ENCODE measurements at regions not wholly inside any gene's neighbourhood (a gene's known extent, or its start where the extent isn't known, plus 50 kb on each side); places are given as distances from the start of the nearest gene placed in this dataset.
"Not testable (repeated sequence)": the region's sequence is repeated elsewhere in the genome, so short reads cannot be mapped to it uniquely, and the experiment has no call there.

DNA sequence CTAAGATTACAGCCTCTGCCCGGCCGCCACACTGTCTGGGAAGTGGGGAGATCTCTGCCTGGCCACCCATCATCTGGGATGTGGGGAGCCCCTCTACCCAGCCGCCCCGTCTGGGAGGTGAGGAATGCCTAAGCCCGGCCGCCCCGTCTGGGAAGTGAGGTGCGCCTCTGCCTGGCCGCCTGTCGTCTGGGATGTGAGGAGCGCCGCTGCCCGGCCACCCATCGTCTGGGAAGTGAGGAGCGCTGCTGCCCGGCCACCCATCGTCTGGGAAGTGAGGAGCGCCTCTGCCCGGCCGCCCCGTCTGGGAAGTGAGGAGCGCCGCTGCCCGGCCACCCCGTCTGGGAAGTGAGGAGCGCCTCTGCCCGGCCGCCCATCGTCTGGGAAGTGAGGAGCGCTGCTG, 135.9 kb upstream of the PROKR2 start:
- DNase-seq (ENCODE audit: low spot score) = not testable (repeated sequence)

DNA sequence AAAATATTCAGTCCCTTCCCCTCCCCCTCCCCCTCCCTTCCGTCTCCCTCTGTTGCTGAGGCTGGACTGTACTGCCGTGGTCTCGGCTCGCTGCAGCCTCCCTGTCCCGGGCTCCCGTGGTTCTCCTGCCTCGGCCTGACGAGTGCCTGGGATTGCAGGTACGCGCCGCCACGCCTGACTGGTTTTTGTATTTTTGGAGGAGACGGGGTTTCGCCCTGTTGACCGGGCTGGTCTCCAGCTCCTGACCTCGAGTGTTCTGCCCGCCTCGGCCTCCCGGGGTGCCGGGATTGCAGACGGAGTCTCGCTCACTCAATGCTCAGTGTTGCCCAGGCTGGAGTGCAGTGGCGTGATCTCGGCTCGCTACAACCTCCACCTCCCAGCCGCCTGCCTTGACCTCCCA, 135.5 kb upstream of the PROKR2 start:
- not testable (repeated sequence) for DNase-seq (ENCODE audit: low spot score)

DNA sequence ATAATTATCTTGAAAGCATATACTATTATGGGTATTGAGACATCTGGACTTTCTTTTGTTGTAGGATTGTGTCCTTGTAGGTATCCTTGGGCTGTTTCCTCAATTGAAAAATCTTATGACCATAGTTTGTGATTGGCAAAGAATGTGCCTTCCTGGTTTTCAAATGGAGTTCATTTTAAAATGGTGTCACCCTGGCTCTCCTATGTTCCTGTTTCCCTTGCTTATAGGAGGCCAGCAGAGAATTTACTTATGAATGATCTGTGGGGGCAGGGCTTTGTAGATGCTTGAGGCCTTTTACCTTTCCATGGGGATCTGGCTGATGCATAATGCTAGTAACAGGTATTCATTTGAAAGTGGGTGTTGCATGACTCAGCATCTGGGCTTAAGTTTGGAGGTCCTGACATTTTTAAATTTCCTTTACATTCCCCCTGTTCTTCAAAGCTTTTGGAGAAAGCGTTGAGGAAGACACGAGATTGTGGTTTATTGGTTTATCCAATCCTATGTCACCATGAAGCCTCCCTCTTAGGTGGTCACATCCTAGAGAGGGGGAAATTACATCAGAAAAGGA, 135.0 kb upstream of the PROKR2 start:
- DNase-seq (ENCODE audit: low spot score) = no peak

DNA sequence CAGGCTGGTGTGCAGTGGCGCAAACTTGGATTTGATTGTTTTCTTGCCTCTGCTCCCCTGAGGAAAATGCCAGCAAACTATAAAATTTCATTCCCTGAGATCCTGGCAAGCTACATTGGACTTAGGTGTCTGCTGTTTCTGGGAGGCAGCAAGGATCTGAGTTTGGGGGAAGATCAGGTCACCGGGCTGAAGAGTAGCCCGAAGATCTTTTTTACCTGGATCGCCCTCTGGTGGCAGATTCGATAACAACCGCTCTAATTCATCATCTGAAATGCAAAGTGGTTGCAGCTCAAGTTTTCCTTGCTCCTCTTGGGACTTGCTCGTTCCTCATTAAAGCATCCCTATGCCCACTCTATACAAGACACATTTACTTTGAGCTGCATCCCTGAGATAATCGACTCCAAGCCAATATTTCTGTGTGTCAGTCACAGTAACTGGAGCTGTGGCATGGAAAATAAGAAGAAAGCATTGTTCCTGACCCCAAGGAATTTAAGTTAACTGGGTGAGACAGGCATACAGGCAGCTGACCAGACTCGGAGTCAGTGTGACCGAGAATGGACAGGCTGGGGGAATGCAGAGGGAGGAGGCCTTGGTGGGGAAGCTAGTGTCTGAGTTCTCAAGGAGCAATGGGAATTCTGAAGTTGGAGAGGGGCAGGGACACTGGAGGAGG, 131.8 kb upstream of the PROKR2 start:
- DNase-seq (ENCODE audit: low spot score) = peak; percentile 93

DNA sequence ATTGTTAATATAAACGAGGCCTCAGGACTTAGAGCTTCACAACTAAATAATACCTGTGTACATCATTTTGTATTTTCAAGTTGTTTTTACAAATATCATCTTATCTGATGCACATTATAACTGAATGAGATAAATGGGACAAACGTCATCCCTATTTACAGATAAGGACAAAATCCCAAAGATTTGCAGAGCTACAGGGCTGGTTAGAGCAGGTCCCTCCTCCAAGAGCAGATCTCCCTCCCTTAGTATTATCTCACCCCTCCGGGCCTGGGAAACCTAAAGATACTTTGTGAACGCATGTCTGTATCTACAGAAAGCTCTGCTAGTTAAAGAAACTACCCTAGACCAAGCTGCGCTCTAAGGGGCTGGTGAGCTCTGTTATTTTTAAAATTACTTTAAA, 130.4 kb upstream of the PROKR2 start:
- no peak for DNase-seq (ENCODE audit: low spot score)

DNA sequence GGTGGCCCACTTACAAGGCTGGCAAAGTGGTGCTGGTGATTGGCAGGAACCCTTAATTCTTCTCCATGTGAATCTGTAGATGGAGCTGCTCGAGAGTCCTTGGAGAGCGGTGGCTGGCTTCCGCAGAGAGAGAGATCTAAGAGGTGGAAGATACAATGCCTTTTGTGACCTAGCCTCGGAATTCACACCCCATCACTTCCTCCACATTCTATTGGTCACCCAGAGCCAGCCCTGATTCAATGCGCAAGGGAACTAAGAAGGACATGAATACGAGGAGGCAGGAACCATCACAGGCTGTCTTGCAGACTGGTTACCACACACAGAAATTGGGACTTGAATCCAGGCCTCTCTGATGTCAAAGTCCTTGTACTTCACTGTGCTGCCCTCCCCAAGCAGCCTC, 128.9 kb upstream of the PROKR2 start:
- DNase-seq (ENCODE audit: low spot score) = no peak

DNA sequence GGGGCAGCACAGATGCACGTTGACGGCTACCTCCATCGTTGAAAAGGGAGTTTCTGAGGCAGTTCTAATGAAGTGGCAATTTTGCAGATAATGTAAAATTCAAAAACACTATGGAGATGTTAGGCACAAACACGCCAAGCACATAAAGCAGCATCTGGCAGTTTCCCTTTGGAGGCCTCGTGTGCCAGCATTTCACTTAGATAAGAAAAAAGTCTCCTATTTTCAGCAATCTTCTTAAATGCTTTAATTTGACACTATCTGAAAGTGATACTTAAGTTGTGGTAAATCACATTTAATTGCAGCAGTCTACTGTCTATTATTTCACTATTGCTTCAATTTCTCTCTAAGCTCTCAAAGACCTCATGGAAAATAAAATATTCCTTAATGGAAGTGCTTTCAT, 125.3 kb upstream of the PROKR2 start:
- no peak for DNase-seq (ENCODE audit: low spot score)

DNA sequence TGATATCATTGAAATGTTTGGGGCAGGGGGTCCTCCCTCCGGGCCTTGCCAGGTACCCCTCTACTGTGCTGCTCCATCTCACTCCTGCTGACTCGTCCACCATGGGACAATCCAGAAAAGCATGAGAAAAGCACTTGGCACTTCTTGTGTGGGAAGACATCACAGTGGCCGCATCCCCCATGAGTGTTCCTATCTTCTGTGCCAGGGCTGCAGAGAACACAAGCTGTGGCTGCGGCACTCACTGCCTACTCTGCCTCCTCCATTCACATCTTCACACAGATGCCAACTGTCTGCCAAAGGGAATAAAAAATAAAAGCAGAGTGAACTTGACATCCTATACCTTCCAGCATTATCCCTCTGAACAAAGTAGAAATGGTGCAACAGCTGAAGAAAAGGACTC, 117.4 kb upstream of the PROKR2 start:
- DNase-seq (ENCODE audit: low spot score) = no peak

DNA sequence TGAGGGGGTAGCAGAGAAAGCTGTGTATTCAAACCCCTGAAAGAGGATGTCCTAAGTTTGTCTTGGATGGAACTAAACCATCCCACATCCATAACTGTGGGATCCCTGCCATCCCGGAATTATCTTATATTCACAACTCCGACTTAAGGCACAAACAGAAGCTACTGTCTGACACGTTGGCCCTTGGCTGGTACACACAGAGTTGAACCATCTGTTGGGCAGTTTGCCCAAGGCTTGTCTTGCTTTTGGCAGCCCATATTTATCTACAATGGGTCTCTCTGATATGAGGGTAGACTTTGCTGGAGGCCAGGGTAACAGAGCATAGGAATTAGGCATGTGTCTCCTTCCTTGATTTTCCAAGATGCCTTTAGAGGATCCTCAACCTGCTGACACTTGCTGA, 116.6 kb upstream of the PROKR2 start:
- DNase-seq (ENCODE audit: low spot score) = no peak

DNA sequence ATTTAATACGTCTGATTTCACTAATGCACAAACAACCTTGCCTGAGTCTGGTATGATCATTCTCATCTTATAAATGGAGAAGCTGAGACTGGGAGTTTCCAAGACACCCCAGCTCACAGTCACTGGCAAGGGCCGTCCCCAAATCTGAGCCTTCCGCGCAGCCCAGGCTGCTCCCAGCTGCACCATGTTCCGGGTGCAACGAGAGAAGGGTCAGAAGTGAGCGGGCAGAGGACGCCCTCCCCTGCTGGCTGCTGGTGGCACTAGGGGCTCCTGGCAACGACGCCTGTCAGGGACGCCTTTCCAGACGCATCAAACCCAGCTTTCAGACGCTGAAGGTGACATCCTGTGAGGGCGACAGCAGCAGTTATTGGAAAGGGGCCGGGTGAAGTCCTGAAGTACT, 115.3 kb upstream of the PROKR2 start:
- DNase-seq (ENCODE audit: low spot score) = no peak

DNA sequence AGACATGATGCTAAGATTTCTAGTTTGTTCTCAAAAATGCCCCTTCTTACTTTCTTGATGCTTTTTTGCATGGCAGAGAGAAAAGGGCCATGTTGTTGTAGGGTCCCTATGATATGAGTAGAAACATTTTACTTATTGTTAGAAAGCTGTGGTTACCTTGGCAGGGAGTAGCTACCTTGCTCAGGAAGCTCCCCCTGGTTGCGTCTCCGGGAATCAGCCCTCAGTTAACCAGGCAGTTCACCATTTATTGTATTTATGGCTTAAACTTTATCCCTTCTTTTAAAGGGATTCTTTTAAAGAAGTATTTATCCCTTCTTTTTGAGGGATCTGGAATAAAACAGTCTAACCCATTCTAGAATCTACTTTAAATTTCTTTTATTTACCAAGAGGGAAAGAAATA, 113.9 kb upstream of the PROKR2 start:
- no peak for DNase-seq (ENCODE audit: low spot score)

DNA sequence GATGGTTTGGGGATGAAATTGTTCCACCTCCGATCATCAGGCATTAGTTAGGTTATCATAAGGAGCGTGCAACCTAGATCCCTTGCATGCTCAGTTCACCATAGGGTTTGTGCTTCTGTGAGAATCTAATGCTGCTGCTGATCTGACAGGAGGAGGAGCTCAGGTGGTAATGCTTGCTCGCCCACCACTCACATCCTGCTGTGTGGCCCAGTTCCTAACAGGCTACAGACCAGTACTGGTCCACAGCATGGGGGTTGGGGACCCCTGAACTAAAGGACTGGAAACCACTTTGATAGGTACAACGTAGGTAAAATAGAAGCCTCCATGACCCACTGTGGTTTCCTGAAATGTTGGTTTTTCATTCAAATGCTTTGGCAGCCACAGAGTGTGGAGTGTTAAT, 109.3 kb upstream of the PROKR2 start:
- DNase-seq (ENCODE audit: low spot score) = no peak

DNA sequence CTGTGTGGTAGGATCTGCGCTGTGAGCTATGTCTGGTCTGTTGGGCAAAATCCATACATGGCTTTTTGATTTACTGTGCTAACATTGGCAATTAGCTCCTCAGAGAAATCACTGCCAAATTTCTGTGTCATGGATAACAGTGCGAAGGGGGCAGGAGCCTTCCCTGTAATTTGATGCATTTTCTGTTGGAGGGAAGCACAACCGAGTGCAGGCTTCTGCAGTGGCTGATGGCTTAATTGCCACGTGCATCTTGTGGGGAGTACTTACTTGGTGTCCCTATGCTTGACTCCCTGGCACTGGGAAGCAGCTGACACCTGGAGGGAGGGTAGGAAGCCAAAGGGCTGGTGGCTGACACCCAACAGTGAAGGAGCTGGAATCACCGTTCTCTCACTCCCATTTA, 99.3 kb upstream of the PROKR2 start:
- DNase-seq (ENCODE audit: low spot score) = no peak

DNA sequence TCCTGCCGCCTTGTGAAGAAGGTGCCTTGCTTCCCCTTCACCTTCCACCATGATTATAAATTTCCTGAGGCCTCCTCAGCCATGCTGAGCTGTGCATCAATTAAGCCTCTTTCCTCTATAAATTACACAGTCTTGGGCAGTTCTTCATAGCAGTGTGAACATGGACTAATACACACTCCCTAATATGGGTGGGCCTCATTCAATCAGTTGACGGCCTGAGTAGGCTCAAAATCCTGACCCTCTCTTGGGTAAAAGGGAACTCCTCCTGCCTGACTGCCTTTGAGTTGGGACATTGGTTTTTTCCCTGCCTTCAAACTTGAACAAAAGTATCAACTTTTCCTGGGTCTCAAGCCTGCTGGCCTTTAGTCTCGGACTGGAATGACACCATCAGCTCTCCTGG, 96.6 kb upstream of the PROKR2 start:
- no peak for DNase-seq (ENCODE audit: low spot score)

DNA sequence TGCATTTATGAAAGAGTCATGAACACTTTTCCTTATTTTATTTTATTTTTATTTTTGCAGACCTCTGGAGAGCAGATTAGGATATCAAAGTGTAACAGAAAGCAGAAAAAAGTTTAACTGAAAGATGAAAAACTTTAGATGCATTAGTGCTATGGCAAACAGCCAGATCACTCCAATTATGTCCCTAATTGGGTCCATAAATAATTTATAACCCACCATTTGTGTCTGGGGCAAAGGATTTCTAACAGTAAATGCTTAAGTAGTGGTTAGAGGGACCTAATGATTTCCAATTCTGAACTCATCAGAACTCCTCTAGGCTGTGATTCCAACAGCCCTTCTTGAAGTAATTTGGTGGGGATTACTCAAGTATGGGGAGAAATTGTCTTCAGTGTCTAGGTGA, 93.7 kb upstream of the PROKR2 start:
- no peak for DNase-seq (ENCODE audit: low spot score)

DNA sequence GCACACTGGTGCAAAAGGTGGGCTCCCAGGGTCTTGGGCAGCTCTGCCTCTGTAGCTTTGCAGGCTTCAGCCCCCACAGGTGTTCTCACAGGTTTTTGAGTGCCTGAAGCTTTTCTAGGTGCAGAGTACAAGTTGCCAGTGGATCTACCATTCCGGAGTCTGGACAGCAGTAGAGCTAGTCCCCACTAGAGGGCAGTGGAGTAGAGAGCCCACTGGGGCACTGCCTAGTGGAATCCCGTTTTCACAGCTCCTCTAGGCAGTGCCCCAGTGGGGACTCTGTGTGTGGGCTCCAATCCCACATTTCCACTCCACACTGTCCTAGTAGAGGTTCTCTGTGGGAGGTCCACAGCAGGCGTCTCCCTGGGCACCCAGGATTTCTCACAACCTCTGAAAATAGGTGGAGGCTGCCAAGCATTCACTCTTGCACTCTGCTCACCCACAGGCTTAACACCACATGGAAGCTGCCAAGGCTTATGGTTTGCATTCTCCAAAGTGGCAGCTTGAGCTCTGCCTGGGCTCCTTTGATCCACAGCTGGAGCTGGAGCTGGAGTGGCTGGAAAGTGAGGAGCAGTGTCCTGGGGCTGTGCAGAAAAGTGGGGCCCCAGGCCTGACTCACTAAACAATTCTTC, 86.3 kb upstream of the PROKR2 start:
- DNase-seq (ENCODE audit: low spot score) = peak; percentile 73

DNA sequence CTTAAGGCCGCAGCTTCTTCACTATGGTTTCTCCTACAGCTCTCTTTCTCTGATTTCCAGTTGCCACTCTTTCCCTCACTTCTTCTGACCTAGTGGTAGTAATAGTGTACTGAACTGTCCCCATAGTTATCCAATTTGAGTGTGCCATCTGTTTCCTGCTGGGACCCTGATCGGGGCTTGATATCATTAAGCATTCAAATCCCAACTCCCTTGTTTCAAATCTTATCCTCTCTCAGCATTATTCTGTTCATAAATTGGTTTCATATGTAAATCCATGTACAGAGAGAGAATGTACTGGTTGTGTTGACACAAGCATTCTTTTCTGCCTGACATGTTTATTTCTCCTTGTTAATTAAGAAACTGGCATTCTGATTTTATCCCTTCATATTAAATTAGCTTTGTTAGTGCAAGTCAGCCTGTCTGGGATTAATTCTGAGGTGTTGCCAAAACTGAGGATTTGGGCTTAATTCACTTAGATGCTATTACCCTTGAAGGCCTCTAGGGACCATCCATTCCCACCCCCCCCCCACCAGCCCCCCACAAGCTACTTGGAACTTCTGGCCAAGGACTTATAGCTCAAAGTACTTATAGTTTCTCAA, 84.6 kb upstream of the PROKR2 start:
- DNase-seq (ENCODE audit: low spot score) = no peak

DNA sequence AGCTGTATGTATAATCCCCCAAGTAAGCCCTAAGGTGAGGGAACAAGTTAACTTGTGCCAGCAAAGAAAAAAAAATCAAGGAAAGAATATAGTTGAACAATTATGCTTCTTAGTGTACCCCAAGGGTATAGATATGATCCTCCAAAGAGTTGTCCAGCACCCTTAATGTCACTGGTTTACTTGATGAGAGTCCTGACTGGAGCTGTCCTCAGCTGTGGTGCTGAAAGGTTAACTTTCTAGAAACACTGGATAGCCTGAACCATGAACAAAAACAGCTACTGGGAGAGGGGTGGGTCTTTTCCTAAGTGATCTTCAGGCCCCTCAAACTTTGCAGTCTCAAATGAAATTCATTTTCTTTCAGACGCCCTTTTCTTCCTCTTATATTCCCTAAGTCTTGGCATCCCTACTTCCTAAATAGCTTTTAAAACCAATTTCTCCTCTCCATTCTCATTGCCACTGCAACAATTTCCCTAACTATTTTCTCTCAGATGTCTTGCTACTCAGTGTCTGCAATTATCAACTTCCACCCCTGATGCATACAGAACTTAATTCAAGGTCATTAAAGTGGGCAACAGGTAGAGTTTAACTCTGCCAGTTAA, 83.5 kb upstream of the PROKR2 start:
- peak; percentile 30 for DNase-seq (ENCODE audit: low spot score)

DNA sequence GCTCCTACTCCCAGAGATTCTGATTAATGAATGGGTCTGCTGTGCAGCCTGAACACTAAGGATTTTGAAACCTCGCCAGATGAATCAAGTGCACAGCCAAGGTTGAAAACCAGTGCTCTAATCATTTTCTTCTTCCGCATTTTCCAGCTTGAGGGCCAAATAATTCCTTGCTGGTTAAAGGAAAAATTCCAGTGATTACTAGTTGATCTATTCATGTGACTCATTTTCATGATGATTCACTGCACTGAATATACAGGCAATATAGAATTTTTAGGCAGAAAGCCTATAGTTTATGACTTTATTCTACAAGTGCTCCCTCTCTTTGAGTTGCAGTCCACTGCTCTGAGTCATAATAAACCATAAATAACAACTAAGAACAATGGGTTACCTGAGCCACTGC, 80.6 kb upstream of the PROKR2 start:
- DNase-seq (ENCODE audit: low spot score) = no peak

DNA sequence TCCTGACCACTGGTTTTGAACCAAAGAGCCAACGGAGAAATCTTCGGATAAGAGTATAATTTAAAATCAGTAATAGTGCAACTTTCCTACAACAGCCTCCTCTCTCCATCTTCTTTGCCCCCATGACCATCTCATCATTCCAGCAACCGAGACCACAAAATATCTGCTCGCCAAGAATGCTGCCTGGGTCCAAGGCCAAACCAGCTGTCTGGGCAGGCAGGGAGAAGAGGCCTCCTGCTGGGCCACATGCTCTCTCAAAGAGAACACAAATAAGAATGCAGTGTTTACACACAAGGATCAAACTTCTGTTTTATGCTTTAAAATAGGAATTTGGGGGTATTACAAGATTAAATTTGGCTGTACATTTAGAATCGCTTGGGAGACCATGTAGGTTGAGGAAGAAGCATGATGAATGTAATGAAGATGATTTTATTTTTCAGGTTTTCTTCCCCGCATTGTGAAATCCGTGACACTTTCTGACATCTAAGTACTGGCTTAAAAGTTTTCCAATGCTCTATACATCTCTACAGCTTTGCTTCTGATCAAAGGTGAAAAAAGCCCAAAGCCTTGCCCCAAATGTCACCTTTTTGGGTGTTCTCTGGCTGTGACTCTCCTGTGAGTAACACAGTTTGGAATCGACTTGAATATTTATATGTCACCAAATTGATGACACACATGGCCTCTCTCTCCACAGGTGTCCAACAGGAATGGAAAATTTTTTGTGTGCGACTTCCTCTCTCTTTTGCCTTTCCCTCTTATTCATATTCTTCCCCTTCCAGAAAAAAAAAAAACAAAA, 79.4 kb upstream of the PROKR2 start:
- no peak for DNase-seq (ENCODE audit: low spot score)

DNA sequence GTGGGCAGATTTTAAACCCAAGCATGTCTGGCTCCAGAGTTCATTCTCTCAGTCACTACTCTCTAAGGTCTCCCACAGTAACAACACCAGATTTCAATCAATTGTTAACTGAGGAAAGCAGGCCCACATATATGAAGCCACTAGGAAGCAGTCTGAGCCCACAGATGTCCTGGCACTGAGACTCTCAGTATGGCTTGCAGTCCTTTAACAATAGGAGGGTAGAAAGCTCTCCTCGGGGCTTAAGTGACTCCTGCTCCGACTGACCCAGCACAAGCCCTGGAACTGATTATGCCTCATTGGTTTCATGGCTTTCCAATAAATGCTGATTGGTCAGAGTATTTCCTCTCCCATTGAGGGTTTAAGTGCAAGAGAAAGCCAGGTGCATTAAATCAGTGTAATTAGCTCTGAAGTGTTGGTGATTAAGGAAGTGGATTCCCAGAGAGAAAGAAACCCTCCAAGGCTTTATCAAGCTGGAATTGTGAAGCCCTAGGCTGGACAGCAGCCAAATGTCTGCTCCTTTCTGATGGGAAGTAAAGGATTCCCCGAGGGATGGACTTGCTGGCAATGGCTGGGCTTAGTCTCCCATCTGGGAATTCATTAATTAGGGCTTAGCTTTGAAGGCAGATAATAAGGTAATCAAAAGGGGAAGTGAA, 76.6 kb upstream of the PROKR2 start:
- DNase-seq (ENCODE audit: low spot score) = no peak

DNA sequence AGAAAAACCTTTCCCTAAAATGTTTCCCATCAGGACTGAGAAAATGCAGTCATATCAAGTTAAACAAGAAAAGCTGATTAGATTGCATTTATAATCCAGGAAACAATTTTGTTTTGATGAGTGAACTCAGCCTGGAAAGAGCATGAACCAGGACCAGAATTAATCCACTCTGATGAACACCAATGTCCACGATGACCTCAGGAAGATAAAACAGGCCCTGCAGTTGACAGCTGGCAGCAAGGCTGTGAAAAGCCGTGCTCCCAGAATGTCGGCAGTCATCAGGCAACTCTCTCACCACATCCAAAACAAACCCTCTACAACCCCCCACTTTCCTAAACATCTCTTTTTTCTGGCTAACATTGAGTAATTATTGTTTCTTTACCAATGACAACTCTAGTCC, 74.0 kb upstream of the PROKR2 start:
- no peak for DNase-seq (ENCODE audit: low spot score)

All from HuH-7 (cell line).